ENCODE measurements at regions not wholly inside any gene's neighbourhood (a gene's known extent, or its start where the extent isn't known, plus 50 kb on each side); places are given as distances from the start of the nearest gene placed in this dataset.
"Not testable (repeated sequence)": the region's sequence is repeated elsewhere in the genome, so short reads cannot be mapped to it uniquely, and the experiment has no call there.

GRCh38 chr5:7088849-7089248 is 307.1 kb upstream of the ADCY2 start:
- DNase-seq (ENCODE audit: low read depth): no peak

- DNase-seq (ENCODE audit: low read depth): no peak
These were observed 301.3 kb upstream of the ADCY2 start for GRCh38 chr5:7094626-7095025.

- DNase-seq (ENCODE audit: low read depth): no peak
These were observed 299.6 kb upstream of the ADCY2 start for GRCh38 chr5:7096294-7096693.

- no peak for DNase-seq (ENCODE audit: low read depth)
These were observed 290.6 kb upstream of the ADCY2 start for GRCh38 chr5:7105358-7105757.

GRCh38 chr5:7117961-7118360 is 278.0 kb upstream of the ADCY2 start:
- no peak for DNase-seq (ENCODE audit: low read depth)

- no peak for DNase-seq (ENCODE audit: low read depth)
These were observed 264.3 kb upstream of the ADCY2 start for GRCh38 chr5:7131680-7132079.

- DNase-seq (ENCODE audit: low read depth): no peak
These were observed 249.1 kb upstream of the ADCY2 start for GRCh38 chr5:7146886-7147285.

- DNase-seq (ENCODE audit: low read depth): no peak
These were observed 238.9 kb upstream of the ADCY2 start for GRCh38 chr5:7157083-7157482.

GRCh38 chr5:7169240-7169878 is 226.6 kb upstream of the ADCY2 start:
- DNase-seq (ENCODE audit: low read depth): no peak

- not testable (repeated sequence) for DNase-seq (ENCODE audit: low read depth)
These were observed 225.2 kb upstream of the ADCY2 start for GRCh38 chr5:7170785-7171184.

- no peak for DNase-seq (ENCODE audit: low read depth)
These were observed 216.6 kb upstream of the ADCY2 start for GRCh38 chr5:7179364-7179763.

- DNase-seq (ENCODE audit: low read depth): no peak
These were observed 214.1 kb upstream of the ADCY2 start for GRCh38 chr5:7181841-7182240.

GRCh38 chr5:7185742-7186141 is 210.2 kb upstream of the ADCY2 start:
- DNase-seq (ENCODE audit: low read depth): no peak

GRCh38 chr5:7186818-7187217 is 209.1 kb upstream of the ADCY2 start:
- no peak for DNase-seq (ENCODE audit: low read depth)

- DNase-seq (ENCODE audit: low read depth): no peak
These were observed 205.2 kb upstream of the ADCY2 start for GRCh38 chr5:7190712-7191250.

- DNase-seq (ENCODE audit: low read depth): no peak
These were observed 203.9 kb upstream of the ADCY2 start for GRCh38 chr5:7192016-7192415.

GRCh38 chr5:7202846-7203245 is 193.1 kb upstream of the ADCY2 start:
- DNase-seq (ENCODE audit: low read depth): no peak

- DNase-seq (ENCODE audit: low read depth): no peak
These were observed 188.0 kb upstream of the ADCY2 start for GRCh38 chr5:7207979-7208378.

GRCh38 chr5:7208938-7209337 is 187.0 kb upstream of the ADCY2 start:
- no peak for DNase-seq (ENCODE audit: low read depth)

GRCh38 chr5:7209658-7210057 is 186.3 kb upstream of the ADCY2 start:
- DNase-seq (ENCODE audit: low read depth): no peak

GRCh38 chr5:7210549-7210948 is 185.4 kb upstream of the ADCY2 start:
- DNase-seq (ENCODE audit: low read depth): no peak

- no peak for DNase-seq (ENCODE audit: low read depth)
These were observed 182.4 kb upstream of the ADCY2 start for GRCh38 chr5:7213525-7213924.

- DNase-seq (ENCODE audit: low read depth): no peak
These were observed 181.0 kb upstream of the ADCY2 start for GRCh38 chr5:7214906-7215416.

- DNase-seq (ENCODE audit: low read depth): no peak
These were observed 177.8 kb upstream of the ADCY2 start for GRCh38 chr5:7218141-7218540.

Measured in T-helper 22 cell (primary cell).